ENCODE measurements at regions not wholly inside any gene's neighbourhood (a gene's known extent, or its start where the extent isn't known, plus 50 kb on each side); places are given as distances from the start of the nearest gene placed in this dataset.

- Mint-ChIP-seq H3K4me1 (no peaks in the 10 kb centered on the region), H3K4me3 (no peak overlapping the region), H3K9me3 (no peaks in the 10 kb centered on the region), H3K27ac (ENCODE audit: unreplicated experiment) (no peak overlapping the region), H3K27me3 (ENCODE audit: low read depth) (peaks cover 10% of the 10 kb centered on the region), H3K36me3 (ENCODE audit: low read depth) (no peaks in the 10 kb centered on the region)
- TF ChIP-seq CTCF (conservative IDR thresholded peaks at IDR 0.05): no peak
- DNase-seq (ENCODE audit: low read depth, low spot score): no peak
Observed at GRCh38 chr4:8782135-8782534, 89.5 kb downstream of the HMX1 start.

GRCh38 chr4:8781641-8782040, 90.0 kb downstream of the HMX1 start:
- H3K9me3 Mint-ChIP-seq: no peaks in the 10 kb centered on the region
- no peak overlapping the region for H3K4me3 Mint-ChIP-seq
- H3K4me1 Mint-ChIP-seq: no peaks in the 10 kb centered on the region
- no peak for DNase-seq (ENCODE audit: low read depth, low spot score)
- H3K27me3 Mint-ChIP-seq (ENCODE audit: low read depth): peaks cover 5% of the 10 kb centered on the region
- no peak for TF ChIP-seq CTCF (conservative IDR thresholded peaks at IDR 0.05)
- H3K27ac Mint-ChIP-seq (ENCODE audit: unreplicated experiment): no peak overlapping the region
- H3K36me3 Mint-ChIP-seq (ENCODE audit: low read depth): no peaks in the 10 kb centered on the region

- H3K4me1 Mint-ChIP-seq: no peaks in the 10 kb centered on the region
- TF ChIP-seq CTCF (conservative IDR thresholded peaks at IDR 0.05): no peak
- H3K9me3 Mint-ChIP-seq: no peaks in the 10 kb centered on the region
- no peak overlapping the region for H3K27ac Mint-ChIP-seq (ENCODE audit: unreplicated experiment)
- no peaks in the 10 kb centered on the region for H3K36me3 Mint-ChIP-seq (ENCODE audit: low read depth)
- no peak for DNase-seq (ENCODE audit: low read depth, low spot score)
- H3K4me3 Mint-ChIP-seq: no peak overlapping the region
- H3K27me3 Mint-ChIP-seq (ENCODE audit: low read depth): peaks cover 5% of the 10 kb centered on the region
Observed at GRCh38 chr4:8780596-8781368, 90.9 kb downstream of the HMX1 start.

GRCh38 chr4:8780086-8780485, 91.6 kb downstream of the HMX1 start:
- Mint-ChIP-seq H3K36me3 (ENCODE audit: low read depth) (no peaks in the 10 kb centered on the region), H3K4me3 (no peak overlapping the region)

GRCh38 chr4:8779490-8779932, 92.1 kb downstream of the HMX1 start:
- Mint-ChIP-seq H3K27ac (ENCODE audit: unreplicated experiment) (no peak overlapping the region), H3K36me3 (ENCODE audit: low read depth) (no peaks in the 10 kb centered on the region), H3K9me3 (no peaks in the 10 kb centered on the region), H3K4me1 (no peaks in the 10 kb centered on the region), H3K27me3 (ENCODE audit: low read depth) (peaks cover 7% of the 10 kb centered on the region), H3K4me3 (no peak overlapping the region)
- DNase-seq (ENCODE audit: low read depth, low spot score): no peak
- no peak for TF ChIP-seq CTCF (conservative IDR thresholded peaks at IDR 0.05)

More at GRCh38 chr4:8780086-8780485, 91.6 kb downstream of the HMX1 start:
- no peaks in the 10 kb centered on the region for H3K4me1 Mint-ChIP-seq
- H3K9me3 Mint-ChIP-seq: no peaks in the 10 kb centered on the region
- no peak overlapping the region for H3K27ac Mint-ChIP-seq (ENCODE audit: unreplicated experiment)
- TF ChIP-seq CTCF (conservative IDR thresholded peaks at IDR 0.05): no peak
- H3K27me3 Mint-ChIP-seq (ENCODE audit: low read depth): peaks cover 5% of the 10 kb centered on the region
- DNase-seq (ENCODE audit: low read depth, low spot score): no peak

All from neural crest cell (in vitro differentiated cells).